GM18870 (cell line): ENCODE measurements at regions not wholly inside any gene's neighbourhood (a gene's known extent, or its start where the extent isn't known, plus 50 kb on each side); places are given as distances from the start of the nearest gene placed in this dataset.

Experiments used
- ATAC-seq: cut with Tn5 transposase; IDR thresholded peaks from one replicate; pipeline ENCODE4 v1.9.1; 2021; ENCODE audit warnings: moderate library complexity; ENCODE audit not compliant: unreplicated experiment

DNA sequence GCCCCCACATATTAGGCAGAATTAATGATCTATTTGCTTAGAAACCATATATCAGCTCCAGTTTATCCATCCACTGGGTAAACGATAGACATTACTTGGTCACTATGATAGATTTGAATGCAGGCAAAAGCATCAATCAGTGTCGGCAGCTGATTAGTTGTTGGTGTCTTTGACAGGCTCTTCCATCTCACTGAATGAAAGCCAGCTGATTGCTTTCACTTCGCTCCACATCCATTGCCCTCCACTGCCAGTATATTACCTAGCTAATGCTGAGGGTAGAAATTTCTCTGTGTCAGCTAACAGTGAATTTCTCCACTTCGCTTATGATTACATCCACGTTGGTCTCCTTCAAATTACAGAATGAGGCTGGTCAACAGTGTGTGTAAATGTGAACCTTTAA is 821.3 kb upstream of the TYRP1 start:
- ATAC-seq: no peak

DNA sequence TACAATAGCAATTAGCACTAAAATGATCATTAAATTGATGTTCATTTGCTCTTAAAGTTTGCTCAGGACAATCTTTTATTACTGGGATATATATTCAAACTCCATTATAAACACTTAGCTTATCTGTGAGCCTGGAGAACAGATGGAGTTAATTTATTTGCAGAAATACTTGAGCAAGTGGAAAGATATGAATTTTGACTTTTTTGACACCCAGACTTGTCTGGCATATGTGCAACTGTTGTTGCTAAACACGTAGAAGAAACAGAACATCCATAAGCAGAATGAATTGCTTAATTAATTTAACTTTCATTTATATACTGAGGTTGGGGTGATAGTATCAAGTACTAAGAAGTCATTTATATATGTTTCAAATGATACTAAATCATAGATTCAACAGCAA is 820.7 kb upstream of the TYRP1 start:
- ATAC-seq: no peak

DNA sequence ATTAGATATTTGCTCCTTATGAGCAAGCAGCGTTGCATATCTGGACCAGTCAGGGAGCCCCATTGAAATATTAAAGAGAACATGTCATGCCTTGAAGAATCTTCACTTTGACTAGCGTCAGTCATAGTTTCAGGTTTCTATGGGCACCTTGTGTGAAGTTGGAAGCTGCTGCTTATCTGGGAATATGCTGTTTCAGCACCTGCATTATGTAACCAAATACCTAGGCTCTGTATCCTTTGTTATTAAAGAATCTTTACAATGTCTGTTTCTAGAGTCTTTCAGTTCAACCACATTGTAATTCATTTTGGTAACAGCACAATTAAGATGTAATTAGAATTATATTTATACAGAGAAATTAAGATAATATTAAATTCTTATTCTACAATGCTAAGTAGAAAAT is 818.8 kb upstream of the TYRP1 start:
- no peak for ATAC-seq

DNA sequence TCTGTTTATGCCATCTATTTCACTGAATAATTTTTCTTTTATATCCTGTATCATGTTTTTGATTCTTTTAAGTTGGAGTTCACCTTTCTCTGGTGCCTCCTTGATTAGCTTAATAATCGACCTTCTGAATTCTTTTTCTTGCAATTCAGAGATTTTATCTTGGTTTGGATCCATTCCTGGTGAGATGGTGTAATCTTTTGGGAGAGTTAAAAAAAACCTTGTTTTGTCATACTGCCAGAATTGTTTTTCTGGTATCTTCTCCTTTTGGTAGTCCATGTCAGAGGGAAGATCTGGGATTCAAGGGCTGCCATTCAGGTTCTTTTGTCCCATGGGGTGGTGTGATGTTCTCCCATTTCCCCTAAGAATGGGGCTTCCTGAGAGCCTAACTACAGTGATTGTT is 800.8 kb upstream of the TYRP1 start:
- no peak for ATAC-seq

DNA sequence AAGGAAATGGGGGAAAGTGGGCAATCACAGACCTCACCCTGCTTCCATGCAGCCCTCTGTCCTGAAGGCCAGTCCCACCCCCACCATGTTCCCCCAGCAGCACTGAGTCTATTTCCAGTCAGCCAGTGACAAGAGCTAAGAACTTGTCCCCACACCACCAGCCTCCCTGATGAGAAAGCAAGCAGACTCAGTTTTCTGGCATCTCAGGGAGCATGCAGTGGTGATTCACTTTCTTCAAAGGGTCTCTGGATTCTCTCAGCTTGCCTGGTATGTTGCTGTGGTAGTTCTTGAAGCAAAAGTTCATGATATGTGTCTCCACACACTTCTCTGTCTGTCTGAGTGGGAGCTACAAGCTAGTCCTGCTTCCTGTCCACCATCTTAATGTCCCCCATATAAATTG is 799.9 kb upstream of the TYRP1 start:
- no peak for ATAC-seq

DNA sequence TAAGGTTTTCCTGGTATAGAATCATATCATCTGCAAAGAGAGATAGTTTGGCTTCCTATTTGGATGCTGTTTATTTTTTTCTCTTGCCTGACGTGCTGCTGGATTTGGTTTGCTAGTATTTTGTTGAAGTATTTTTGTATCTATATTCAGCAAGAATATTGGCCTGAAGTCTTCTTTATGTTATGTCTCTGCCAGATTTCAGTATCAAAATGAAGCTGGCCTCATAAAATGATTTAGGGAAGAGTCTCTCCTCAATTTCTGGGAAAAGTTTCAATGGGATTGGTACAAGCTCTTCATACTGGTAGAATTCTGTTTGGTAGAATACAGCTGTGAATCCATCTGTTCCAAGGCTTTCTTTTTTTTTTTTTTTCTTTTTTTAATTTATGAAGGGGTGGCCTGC is 799.0 kb upstream of the TYRP1 start:
- no peak for ATAC-seq

DNA sequence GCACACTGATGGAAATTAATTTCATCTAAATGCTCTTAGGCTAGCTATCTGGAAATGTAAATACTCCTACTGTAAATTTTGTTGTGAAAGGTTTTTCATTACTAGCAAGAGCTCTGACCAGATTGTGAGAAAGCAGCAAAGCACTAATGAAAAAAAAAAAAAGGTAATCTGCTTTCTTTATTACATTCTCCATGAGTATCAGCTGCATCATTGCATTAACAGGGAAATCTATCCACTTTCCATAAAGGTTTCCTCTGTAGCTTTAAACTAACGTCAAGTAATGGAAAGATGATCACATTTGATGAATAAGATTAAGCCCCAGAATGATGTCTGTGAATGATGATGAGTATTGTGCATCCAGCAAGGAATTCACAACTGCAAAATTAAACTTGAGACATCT is 790.6 kb upstream of the TYRP1 start:
- ATAC-seq: no peak

DNA sequence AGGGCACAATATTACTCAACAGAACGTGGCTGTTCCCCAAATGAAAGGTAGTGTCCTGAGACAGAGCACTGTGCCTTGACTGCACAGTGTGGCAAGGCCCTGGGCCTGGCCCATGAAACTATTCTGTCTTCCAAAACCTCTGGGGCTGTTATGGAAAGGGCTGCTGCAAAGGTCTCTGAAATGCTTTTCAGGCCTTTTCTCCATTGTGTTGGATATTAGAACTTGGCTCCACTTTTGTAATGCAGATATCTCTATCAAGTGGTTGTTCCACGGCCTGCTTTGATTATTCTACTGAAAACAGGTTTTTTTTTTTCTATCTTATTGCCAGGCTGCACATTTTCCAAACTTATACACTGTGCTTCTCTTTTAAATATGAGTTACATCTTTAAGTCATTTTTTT is 777.5 kb upstream of the TYRP1 start:
- ATAC-seq: no peak

DNA sequence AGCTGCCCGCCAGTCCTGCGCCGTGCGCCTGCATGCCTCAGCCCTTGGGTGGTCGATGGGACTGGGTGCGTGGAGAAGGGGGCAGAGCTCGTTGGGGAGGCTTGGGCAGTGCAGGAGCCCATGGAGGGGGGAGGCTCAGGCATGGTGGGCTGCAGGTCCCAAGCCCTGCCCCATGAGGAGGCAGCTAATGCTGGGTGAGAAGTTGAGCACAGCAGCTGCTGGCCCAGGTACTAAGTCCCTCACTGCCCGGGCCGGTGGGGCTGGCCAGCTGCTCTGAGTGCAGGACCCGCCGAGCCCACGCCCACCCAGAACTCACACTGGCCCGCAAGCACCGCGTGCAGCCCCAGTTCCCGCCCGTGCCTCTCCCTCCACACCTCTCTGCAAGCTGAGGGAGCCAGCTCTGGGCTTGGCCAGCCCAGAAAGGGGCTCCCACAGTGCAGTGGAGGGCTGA is 764.3 kb upstream of the TYRP1 start:
- no peak for ATAC-seq

DNA sequence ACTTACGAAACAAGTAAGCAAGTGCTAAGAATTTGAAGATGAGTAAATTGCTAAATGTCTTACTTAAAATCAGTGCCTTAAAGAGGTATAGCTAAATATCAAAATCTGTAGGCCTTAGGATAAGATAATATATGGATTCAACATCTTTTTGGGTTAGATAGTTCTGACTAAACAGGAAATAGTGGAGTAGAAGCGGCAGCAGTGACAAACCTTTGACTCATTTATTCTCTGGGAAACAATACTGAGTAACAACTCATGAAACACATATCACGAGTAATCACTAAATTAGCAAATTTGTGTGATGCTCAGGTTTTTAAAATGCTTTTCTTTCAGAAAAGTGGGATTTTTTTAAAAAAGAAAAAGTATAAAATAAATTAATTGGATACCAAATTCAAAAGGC is 762.1 kb upstream of the TYRP1 start:
- no peak for ATAC-seq

DNA sequence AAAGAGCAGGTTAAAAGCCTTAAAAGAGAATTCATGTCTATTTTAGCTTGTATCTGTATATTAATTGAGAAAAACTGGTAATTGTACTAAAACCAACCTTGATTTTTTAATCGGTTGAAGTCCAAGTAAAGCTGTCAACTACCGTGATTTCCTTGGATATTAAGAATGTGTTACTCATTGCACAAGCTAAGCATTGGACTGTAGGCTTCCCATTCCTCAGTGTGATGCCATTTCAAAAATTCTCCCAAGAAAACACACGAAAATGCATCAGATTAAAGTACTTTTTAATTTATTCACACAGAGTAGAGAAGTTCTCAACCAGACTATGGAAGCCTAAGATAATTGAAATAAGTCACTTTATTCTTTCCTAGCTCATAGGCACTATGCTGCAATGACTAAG is 761.4 kb upstream of the TYRP1 start:
- ATAC-seq: no peak

DNA sequence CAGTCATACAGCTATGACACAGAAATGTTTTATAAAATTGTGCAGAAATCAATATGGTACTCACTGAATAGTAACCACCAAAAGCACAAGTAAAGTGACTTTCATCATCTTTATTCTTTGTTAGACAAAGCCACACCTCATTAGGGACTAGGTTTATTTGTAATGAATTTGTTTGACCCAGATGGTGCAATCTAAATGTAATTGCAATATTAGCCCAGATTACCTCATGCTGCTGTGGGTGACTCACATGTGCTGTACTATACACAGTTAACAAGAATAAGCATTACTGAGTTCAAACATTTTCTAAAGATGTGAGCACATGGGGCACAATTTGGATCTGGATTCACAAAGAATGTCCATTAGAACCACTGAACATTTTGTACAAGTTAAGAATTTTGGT is 759.3 kb upstream of the TYRP1 start:
- no peak for ATAC-seq

DNA sequence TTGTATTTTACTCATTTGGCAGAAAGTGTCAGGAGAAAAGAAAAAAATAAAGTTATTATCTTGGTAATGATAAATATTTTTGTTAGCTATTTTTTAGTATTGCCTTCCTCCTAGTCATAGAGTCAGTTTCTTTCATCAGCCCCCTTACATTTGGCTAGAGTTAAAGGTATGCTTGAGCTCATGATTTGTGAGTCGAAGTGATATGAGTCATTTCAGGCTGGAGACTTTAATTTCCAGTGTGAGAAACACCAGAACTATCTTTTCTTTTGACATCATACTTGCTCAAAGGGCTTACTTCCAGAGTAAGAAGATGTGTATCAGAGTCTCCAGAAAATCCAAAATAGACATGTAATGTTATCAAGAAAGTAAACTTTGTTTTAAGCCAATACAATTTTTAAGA is 746.7 kb upstream of the TYRP1 start:
- ATAC-seq: no peak

DNA sequence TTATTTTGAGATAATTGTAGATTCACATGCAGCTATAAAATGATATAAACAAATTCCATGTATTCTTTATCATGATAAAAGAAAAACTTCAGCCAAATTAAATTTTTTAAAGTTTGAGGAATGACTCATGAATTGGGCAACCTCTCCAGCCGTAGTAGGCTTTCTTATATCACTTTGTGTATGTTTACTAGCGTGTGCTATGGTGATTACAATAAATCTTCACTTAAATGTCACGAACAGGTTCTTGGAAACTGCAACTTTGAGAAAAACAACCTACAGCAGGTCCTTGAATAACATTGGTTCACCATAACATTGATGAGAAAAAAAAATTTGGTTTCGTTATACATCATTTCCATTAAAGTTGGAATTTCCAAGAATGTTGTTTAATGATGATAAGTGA is 730.9 kb upstream of the TYRP1 start:
- ATAC-seq: no peak

DNA sequence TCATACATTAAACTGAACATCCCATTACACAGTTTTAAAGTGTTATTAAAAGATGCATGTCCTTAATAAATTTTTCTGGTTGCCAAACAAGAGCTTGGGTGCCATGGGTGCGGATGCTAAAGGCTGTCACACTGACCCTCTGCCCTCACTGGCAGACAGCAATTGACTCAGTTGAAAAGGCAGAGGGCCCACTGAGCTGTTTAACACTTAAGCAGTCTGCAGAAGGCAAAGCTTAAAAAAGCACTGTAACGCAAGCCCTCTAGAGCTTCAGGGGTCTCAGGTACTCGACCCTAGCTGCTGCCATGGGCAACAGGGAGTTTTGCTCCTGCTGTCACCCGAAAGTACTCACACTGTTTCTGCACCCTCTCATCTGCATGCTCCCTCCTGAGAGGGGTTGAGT is 726.4 kb upstream of the TYRP1 start:
- no peak for ATAC-seq

DNA sequence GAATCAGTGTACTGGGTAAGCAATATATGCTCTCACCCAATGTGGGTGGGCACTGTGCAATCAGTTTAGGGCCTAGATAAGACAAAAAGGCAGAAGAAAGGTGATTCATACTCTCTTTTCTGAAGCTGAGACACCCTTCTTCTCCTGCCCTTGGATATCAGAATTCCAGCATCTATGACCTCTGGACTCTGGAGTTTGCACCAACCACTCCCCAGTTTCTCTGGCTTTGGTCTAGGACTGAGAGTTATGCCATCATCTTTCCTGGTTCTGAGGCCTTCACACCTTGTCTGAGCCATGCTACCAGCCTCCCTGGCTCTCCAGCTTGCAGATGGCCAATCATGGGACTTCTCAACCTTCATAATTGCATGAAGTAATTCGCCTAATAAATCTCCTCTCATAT is 724.6 kb upstream of the TYRP1 start:
- ATAC-seq: no peak

DNA sequence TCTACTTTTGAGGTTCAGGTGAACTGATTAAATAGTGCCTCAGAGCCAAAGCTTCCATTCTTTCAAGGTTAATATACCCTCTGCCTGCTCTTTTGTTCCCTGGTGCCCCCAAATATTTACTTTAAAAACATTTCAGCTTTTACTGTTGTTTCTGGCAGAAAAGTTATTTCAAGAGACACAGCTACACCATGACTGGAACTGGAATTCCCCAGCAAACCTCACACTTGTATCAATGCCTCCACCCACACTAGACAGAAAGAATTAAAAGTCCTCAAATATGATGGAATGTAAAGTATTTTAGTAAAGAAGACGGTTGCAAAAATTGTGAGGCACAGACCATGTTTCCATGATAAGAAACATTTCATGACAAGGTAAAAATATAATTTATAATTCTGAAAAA is 720.2 kb upstream of the TYRP1 start:
- no peak for ATAC-seq

DNA sequence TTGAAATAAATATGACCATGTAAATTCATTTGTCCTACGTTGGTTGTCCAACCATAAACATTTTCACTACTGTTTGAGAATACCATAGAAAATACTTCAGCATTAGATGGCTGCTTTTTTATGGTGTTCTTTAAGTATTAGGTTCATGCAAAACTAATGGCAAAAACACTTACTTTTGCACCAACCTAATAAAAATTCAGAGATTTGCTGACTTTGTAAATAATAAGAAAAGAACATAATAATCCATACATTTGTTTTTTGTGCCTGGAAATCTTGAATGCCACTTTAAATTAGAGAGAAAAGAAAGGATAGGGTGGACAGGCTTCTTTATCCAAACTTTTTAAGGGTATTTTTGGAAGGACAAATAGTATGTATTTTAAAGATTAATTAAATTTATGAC is 719.7 kb upstream of the TYRP1 start:
- no peak for ATAC-seq

DNA sequence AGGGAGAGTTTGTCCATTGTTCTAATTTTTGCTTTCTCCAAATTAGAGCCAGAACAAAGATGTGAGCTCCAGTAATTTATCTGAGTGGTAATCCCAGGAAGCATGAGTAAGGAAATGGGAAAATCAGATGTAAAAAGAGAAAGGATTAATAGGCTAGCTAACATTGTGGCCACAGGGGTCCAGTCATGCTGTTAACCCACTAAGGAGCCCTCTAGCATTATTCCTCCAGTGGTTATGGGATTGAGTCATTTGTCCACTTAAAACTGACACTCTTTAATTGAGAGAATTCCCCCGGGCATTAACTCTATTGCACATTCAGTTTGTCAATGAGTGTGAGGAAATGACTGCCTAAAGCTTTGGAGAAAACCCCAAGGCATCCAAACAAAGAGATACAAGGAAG is 700.3 kb upstream of the TYRP1 start:
- no peak for ATAC-seq

DNA sequence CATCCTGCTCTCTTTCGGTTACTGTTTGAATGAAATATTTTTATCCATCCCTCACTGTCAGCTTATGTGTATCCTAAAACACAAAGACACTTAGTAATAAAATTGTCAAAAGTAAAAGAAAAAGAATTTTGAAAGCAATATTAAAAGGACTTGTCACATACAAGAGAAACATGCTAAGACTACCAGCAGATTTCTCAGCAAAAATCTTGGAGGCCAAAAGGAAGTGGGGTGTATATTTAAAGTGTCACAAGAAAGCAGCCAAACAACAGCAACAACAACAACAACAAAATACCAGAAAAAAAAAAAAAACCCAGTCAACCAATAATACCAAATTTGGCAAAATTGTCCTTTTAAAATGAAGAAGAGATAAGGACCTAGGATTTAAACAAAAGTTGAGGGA is 678.7 kb upstream of the TYRP1 start:
- ATAC-seq: no peak

DNA sequence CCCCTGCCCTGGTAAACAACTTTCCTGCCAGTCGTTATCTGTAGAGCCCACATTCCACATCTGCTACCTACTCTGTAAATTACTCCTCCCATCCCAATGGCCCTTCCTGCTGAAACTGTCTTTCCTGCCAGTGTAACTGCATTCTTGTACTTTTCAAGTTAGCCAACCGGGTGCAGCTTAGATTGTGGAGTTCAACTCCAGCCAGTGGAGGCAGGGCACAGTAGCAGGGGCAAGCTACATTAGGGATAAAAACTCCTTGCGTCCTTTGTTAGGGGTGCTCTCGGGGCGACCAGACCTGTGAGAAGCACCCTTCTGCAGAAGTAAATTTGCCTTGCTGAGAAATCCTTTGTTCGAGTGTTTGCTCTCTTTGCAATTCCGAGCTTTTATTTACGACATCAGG is 639.0 kb upstream of the TYRP1 start:
- no peak for ATAC-seq

DNA sequence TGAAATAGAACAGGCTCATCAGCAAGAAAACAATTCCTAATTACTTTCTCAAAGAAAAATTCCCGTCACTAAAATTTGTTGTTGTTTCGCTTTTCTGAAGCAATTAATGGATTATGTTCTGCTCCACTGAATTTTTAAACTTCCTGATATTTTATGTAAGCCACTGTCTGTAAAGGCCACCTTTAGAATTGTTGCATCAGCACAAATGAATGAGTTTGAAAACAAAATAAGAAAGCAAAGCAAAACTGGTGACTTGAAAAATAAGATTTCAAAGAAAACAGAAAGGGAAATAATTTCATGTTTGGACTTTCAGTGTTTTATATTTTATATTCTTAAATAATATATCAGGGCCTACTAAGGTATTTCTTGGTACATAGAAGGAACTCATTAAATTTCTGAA is 636.3 kb upstream of the TYRP1 start:
- ATAC-seq: no peak

DNA sequence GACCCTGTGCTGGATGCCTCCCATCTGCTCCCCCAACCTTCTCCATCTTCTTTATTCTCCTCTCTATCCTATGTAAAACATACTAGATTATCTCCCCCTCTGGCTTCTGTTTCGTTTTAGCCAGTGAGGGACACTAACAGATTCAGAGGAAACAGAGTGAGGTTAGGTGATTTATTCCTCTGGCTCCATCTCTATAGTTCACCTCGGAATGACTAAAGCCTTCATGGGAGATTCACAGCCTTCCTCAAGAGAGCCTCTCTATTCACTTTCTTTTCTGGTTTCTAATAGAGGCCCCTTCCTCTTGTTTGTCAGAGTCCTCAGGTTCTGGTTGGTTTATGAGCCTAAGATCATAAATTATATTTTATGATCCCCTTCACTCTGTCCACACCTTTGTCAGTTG is 633.1 kb upstream of the TYRP1 start:
- ATAC-seq: no peak

DNA sequence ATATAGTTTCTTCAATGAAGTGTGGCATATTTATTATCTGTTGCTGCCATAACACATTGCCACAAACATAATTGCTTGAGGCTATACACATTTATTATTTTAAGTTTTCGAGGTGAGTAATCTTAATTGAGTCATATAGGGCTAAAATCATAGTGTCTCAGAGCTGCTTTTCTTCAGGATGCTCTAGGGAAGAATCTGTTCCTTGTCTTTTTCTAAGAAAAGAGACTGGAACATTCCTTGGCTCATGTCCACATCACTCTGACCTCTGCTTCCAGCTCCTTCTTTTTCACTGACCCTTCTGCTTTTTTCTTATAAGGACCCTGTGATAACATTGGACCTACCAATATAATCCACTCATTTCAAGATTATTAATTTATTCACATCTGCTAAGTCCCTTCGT is 632.4 kb upstream of the TYRP1 start:
- no peak for ATAC-seq
